H54 (cell line): ENCODE measurements at regions not wholly inside any gene's neighbourhood (a gene's known extent, or its start where the extent isn't known, plus 50 kb on each side); places are given as distances from the start of the nearest gene placed in this dataset.
"Not testable (repeated sequence)": the region's sequence is repeated elsewhere in the genome, so short reads cannot be mapped to it uniquely, and the experiment has no call there.

Source experiments
- DNase-seq: peaks from one replicate; pipeline ENCODE4 v3.0.0; 2011; ENCODE audit warnings: low spot score, mixed read lengths; ENCODE audit not compliant: insufficient read length
- FAIRE-seq: peaks from 3 replicates; lab custom pipeline; 2011; peaks lifted over from hg19 to GRCh38; lab: Jason Lieb, UNC
- POLR2A ChIP-seq: IDR thresholded peaks from 2 replicates; pipeline ENCODE4 v1.6.1; 2011; ENCODE audit warnings: low read depth, mild to moderate bottlenecking, low read length

DNA sequence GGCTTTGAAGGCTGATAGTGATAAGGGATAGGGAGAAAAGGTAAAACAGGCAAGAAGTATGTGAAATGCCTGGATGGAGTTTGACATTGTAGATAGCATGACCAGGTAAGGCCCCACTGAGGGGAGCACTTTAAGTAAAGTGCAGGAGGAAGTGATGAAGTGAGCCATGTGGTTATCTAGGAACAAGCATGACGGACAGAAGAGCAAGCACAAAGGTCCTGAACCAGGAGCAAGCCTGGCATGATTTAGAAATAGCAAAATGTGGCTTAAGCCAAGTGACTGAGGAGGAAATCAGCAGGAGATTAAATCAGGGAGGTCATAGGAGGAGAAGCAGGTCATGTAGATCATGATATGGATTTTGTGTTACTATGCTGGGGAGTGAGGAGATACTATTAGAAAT lies 129.2 kb downstream of the GLUL start:
- FAIRE-seq (no peak), DNase-seq (no peak)
- TF ChIP-seq POLR2A: no peak

DNA sequence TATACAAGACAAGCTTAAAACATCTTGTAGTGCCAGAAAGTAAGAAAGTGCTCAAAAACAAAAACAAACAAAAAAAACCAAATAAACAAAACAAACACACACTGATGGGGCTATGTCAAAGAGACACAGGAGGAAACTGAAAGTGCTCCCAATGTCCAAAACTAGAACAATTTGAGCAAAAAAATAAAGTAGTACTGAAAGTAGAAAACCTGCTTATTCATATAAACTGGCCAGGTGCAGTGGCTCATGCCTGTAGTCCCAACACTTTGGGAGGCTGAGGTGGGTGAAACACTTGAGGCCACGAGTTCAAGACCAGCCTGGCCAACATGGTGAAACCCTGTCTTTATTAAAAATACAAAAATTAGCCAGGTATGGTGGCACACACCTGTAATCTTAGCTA lies 129.9 kb downstream of the GLUL start:
- FAIRE-seq (no peak), DNase-seq (no peak)
- no peak for TF ChIP-seq POLR2A

DNA sequence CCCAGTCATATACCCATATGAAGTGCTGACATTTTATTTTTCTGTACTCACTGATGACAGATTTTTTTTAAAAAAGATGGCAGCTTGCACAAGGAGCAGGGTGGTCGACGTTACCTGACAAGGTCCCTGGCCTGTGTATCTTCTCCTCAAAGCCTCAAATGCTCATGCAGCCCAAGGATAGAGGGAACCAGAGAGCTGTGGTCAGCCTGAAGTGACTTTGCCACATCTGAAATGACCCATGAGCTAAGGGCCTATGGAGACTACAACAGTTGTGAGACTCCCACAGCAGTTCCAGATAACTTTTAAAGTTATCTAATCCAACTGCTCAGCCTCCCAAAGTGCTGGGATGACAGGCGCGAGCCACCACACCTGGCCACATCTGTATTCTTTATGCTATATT lies 131.1 kb downstream of the GLUL start:
- no peak for DNase-seq
- TF ChIP-seq POLR2A: no peak
- no peak for FAIRE-seq

DNA sequence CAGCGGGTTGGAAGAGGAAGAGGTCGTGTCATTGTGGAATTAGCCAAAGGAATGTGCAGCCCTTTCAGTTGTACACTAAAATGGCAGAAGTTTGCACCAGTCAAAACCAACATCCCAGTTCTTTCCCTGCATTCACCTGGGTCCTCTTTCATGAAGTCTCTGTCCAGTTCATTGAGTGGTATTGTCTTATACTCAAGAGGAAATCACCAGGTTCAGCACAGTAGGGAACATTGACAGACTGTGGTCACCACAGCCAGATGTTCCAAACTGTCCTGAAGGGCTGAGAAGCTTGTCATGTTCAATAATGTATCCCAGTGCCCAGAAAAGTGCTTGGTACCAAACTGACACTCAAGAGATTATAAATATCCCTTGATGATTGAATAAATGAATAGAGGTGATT lies 131.6 kb downstream of the GLUL start:
- no peak for DNase-seq
- no peak for TF ChIP-seq POLR2A
- FAIRE-seq: no peak

DNA sequence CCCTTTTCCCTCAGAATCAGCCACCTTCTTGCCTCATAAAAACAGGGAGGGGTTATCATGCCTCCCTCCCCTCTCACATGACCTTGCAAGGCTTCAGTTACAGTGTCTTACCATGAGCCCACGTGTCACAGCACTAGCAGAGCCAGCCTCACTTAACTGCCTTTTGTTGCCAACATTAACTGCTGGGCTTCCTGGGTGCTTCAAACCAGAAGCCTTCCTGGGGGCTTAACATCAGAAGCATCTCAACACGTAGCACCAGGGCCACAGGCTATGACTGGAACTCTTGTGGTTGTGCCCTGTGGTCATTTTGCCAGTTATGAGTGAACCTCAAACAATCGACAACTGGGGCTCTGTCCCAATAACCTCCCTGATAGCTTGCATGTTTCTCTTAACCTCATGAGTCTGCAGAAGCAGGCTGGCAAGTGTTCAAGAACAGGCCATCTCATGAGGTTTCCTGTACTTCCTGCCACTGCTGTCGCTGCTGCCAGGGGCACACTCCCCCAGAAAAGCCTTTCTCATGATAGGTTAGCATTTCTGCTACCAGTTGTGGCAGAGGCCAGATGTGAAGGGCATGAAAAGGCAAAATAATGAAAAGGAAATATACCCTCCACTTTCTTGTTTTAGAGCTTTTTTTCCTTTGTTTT lies 132.2 kb downstream of the GLUL start:
- no peak for FAIRE-seq
- no peak for DNase-seq
- TF ChIP-seq POLR2A: no peak

DNA sequence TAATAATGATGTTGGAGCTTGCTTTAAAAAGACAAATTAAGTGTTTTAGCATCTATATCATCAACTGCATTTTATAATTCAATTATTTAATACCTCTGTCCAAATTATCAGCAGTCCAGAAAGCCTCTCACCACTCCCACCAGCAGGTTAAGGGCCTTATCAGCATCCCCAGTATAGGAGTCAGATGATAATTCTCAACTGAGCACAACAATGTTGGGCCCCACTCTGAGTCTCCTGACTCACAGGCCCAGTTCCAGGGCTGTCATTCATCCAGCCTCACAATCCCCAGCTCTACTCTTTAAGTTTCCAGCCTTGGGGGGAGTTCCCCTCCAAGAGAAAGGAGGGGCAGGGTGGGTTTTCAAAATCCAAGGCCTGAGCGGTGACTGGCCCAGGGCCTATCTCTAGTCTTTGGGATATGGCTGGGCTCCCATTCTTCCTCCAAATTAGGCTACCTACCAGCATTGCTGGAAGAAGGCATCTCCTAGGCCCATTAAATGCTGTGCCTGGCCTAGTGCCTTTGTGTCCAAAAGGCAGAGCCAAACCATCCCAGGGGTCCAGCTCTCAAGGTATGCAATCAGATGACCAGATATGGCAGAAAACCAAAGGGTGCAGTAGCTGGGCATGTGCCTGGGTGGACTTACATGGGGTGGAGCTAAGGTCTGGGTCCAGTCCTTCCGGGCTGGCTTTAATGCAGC lies 134.1 kb downstream of the GLUL start:
- TF ChIP-seq POLR2A: no peak
- no peak for FAIRE-seq
- DNase-seq: no peak

DNA sequence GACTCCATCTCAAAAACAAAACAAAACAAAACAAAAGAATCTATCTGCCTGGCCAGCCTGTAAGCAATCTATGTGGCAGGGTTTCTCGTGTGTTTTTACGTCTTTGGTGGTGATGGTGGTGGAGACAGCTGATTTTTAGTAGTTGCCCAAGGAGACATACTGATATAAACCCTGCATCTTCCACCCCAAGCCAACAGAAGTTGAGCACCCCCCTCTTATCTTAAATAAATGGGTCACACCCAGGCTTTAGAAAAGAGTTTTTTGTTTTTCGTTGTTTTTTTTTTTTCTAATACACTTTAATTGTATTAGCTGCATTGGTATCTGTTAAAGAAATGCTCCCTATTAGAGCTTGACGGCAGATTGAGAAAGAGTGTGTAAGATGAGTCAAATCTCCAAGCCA lies 134.7 kb downstream of the GLUL start:
- no peak for TF ChIP-seq POLR2A
- DNase-seq: no peak
- no peak for FAIRE-seq

DNA sequence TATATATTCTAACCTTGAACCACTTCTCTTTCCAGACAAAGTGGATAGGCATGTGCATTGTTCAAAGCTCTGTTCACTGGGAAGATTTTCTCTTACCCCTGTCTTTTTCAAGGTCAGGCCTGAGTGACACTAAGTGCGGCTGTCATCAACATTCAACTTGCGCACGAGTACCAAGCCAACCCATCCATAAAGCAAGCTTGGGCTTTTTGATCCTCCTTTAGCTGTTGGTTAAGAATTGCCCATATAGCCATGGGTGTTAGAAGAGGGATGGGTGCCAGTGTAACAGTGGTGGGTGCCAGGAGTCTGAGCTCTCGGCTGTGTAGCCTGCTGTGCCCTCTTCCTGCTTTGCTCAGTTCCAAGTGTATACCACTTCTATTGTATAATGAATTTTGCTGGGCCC lies 136.1 kb downstream of the GLUL start:
- no peak for DNase-seq
- no peak for FAIRE-seq
- TF ChIP-seq POLR2A: no peak

DNA sequence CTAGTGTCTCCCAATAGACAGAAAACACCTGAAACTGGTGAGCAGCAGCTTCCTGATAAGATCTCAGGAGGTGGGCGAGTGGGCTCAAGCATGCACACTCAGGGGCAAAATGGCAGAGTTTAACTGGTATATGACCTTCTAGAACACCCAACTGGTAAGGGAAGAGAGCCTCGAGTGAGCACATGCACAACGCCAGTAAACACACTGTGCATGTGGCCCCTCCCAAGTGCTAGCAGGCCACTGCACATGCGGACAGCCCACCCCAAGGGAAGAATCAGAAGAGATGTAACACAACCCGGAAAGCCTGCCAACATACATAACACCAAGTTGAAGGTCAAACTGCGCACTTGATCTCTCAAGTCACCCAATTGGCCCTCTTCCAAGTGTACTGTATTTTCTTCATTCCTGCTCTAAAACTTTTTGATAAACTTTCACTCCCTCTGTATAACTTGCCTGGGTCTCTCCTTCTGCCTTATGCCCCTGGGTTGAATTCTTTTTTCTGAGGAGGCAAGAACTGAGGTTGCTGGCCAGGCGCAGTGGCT lies 138.2 kb downstream of the GLUL start:
- FAIRE-seq: no peak
- no peak for TF ChIP-seq POLR2A

DNA sequence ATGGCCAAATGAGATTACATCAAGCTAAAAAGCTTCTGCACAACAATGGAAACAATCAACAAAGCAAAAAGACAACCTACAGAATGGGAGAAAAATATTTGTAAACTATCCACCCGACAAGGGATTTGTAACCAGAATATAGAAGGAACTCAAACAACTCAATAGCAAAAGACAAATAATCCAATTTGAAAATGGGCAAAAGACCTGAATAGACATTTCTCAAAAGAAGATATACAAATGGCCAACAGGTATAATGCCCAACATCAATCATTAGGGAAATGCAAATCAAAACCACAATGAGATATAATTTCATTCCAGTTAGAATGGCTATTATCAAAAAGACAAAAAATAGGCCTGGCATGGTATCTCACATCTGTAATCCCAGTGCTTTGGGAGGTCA lies 140.0 kb downstream of the GLUL start:
- FAIRE-seq (no peak), DNase-seq (no peak)
- TF ChIP-seq POLR2A: no peak

More for the DNA sequence above, 138.2 kb downstream of the GLUL start:
- DNase-seq: no peak

DNA sequence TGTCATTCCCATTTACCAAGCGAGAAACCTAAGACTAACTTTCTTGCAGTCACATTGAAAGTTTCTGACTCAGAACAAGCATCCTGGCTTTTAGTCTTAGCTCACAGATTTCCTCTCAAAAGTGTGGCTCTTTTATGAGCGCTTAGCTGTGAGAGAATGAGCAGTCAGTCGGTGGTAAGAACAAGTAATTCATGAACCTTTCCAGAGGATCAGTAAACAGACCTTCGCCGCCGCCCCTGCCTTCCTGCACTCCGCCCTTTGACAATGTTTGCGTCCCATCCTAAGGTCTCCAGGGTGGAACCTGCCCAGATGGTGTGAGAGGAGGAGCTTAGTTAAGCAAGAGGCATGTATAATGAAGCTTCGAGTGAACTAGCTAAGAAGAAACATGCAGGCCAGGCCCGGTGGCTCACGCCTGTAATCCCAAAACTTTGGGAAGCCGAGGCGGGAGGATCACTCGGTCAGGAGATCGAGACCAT lies 142.4 kb downstream of the GLUL start:
- FAIRE-seq (no peak), DNase-seq (no peak)
- no peak for TF ChIP-seq POLR2A

DNA sequence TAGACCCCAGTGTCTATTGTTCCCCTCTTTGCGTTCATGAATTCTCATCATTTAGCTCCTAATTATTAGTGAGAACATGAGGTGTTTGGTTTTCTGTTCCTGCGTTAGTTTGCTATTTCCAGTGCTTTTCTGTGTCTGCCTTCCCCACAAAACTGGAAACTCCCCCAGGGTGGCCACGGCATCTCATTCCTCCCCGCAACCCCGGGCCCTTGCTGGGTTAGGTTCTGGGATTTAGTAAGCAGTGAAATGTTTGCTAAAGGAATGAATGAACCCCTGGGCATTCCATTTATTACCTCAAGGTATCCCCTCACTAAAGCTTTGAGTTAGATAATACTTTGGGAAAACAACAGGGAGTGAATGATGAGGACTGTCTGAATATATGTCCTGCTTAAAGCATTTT lies 142.9 kb downstream of the GLUL start:
- FAIRE-seq (no peak), DNase-seq (no peak)
- TF ChIP-seq POLR2A: no peak

DNA sequence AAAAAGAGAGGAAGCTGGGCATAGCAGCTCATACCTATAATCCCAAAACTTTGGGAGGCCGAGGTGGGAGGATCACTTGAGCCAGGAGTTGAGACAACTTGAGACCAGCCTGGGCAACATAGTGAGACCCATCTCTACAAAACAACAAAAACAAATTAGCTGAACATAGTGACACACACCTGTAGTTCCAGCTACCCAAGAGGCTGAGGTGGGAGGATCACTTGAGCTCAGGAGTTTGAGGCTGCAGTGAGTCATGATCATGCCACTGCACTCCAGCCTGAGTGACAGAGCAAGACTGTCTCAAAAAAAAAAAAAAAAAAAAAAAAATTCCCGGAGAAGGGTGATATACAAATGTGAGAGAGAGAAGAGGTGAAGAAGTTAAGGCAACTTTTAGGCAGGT lies 143.8 kb downstream of the GLUL start:
- not testable (repeated sequence) for FAIRE-seq, DNase-seq

DNA sequence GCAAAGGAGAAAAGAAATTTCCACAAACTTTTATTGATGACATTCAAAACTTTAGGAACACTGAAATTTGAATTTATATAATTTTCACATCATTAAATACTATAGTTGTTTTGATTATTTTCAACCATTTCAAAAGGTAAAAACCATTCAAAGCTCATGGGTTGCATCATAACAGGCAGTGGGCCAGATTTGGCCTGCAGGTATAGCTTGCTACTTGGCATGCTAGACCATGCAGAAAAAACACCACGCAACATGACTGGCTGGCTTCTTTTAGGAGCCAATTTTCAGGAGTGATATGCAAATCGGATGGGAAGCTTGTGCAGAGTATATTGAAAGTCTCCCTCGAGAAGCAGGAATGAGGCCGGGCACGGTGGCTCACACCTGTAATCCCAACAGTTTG lies 144.8 kb downstream of the GLUL start:
- FAIRE-seq (no peak), DNase-seq (no peak)
- TF ChIP-seq POLR2A: no peak

DNA sequence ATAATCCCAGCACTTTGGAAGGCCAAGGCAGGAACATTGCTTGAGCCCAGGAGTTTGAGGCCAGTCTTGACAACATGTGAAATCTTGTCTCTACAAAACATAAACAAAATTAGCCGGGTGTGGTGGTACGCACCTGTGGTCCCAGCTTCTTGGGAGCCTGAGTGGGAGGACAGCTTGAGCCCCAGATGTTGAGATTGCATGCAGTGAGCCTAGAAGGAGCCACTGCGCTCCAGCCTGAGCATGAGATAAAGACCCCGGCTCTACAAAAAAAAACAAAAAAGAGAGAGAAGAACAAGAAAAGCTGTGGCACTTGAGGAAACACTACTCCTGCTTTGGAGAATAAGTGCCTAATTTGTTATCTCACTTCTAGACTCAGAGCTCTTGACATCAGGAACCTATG lies 146.6 kb downstream of the GLUL start:
- DNase-seq (no peak), FAIRE-seq (no peak)
- TF ChIP-seq POLR2A: no peak
